Activated CD8-positive, alpha-beta memory T cell treated with anti-CD3 and anti-CD28 coated beads, Interleukin-2, amount 50 U/mL, for 1 hour (primary cell): ENCODE measurements at regions not wholly inside any gene's neighbourhood (a gene's known extent, or its start where the extent isn't known, plus 50 kb on each side); places are given as distances from the start of the nearest gene placed in this dataset.
"Not testable (repeated sequence)": the region's sequence is repeated elsewhere in the genome, so short reads cannot be mapped to it uniquely, and the experiment has no call there.

Source experiments
- DNase-seq: peaks from one replicate; pipeline ENCODE4 v3.0.0-alpha.2; 2020; ENCODE audit errors: extremely low read depth

- DNase-seq = not testable (repeated sequence)
Measured at GRCh38 chr16:29234536-29235275, 171.8 kb downstream of the NPIPB11 start.

DNA sequence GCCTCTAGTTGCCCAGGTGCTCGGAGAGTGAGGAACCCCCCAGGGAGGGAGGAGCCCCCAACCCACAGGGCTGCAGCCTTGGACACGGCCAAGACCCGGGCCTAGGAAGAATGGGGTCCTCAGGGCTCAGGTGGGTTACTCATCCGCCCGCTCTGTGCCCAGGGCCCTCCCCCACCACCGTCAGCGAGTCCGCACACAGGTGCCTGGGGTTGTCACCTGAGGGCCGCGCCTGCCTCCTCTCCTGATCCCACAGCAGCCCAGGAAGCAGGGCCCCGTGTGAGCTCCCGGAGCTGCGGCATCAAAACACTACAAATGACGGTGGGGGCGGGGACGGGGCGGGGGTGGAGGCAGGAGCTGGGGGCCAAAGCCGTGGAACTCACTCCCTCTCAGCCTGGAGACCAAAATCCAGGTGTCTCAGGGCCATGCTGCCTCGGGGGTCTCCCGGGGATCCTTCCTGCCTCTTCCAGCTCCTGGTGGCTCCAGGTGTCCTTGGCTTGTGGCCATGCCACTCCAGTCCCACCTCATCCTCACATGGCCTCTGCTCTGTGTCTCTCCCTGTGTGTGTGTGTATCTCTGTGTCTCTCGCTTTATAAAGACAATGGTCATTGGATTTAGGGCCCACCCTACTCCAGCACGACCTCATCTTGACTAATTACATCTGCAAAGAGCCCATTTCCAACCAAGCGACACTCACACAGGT, 172.7 kb downstream of the NPIPB11 start:
- DNase-seq = not testable (repeated sequence)

DNA sequence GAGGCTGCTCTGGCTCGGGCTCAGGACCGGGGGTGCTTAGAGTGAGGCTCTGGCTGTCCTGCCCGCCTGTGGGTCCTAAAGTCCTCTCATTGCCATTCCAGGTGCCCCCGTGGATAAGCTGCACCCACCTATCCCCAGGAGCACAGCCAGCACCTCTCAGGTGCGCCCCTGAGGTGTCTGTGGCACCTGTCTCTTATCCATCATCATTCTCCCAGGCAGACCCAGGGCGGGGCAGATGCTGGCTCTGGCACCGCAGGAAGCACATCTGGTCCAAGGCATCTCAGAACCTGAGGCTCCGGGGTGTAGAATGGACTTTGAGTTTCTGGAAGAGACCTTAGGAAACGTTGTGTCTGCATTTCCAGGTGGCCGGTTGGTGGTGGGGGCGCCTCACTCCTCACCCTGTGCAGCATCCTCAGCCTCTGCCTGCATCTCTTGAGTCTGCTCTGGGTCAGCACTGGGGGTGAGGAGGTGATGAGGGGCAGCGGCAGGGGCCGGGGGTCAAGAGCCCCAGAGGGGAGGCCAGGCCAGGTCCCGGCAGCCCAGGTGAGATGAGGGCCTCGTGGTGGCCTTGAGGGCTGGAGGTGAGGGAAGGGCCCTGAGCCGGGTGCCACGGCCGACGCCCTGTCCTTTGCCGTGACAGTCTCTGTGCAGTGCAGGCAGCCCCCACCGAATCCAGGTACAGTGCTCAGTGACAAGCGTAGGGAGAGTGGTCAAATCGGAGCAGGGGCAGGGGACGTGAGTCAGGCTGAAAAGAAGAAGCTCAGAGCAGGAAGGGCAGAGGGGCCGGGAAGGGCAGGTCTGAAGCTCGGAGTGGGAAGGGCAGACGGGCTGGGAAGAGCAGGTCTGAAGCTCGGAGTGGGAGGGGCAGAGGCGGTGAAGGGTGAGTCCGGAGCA, 173.5 kb downstream of the NPIPB11 start:
- DNase-seq = no peak

GRCh38 chr16:29232160-29232705, 174.3 kb downstream of the NPIPB11 start:
- not testable (repeated sequence) for DNase-seq

DNA sequence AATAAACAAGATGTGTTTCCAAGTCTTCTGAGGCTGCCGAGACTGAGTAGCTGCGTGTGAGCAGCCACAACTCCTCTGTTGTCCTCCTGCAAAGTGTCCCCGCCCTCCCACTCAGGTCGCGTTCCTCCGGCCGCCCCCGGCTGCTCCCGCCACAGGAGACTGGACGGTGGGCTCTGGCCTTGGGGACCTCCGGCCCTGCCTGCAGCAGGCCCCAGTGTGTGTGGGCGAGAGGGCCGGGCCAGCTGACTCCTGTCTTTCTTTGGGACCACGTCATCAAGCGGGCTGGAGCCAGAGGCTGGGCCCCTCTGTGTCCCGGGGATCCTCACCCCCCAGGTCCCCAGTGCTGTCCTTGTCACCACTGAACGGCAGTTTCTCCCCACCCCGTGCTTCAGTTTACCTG, 175.3 kb downstream of the NPIPB11 start:
- no peak for DNase-seq

DNA sequence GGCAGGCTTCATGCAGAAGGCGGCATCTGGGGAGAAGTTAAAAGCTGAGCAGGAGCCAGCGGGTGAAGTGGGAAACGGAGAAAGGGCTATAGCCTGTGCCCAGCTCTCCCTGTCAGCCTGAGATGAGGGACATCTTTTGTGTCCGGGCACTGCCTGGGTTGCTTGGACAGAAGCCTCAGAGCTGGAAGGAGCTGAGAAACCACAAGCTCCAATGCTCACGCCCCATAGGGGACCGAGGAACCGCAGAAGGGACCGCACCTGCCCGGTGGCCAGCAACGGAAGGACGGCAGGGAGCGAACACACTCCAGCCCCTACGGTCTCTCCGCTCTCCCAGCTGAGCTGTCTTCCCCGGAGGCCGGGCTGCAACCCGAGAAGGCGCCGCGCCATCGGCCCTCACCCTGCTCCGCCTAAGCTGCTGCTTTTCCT, 175.8 kb downstream of the NPIPB11 start:
- DNase-seq = no peak

GRCh38 chr16:29230006-29230668, 176.4 kb downstream of the NPIPB11 start:
- not testable (repeated sequence) for DNase-seq

DNA sequence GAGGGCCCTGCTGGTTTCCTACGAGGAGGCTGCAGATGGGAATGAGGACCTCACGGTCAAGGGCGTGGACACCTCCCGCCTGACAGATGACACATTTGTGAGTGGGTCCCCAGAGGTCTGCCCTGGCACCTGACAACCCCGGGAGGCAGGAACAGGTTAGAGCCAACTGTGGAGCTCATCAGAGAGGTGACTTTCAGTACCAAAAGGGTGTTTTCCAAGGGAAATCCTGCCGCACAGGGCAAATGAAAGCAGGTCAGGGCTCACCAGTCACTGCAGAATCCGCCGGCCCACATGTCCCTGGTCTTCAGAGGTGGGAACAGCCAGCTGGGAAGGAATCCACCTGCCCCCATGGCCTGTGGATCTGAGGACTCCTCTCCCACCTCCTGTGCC, 176.9 kb downstream of the NPIPB11 start:
- not testable (repeated sequence) for DNase-seq

DNA sequence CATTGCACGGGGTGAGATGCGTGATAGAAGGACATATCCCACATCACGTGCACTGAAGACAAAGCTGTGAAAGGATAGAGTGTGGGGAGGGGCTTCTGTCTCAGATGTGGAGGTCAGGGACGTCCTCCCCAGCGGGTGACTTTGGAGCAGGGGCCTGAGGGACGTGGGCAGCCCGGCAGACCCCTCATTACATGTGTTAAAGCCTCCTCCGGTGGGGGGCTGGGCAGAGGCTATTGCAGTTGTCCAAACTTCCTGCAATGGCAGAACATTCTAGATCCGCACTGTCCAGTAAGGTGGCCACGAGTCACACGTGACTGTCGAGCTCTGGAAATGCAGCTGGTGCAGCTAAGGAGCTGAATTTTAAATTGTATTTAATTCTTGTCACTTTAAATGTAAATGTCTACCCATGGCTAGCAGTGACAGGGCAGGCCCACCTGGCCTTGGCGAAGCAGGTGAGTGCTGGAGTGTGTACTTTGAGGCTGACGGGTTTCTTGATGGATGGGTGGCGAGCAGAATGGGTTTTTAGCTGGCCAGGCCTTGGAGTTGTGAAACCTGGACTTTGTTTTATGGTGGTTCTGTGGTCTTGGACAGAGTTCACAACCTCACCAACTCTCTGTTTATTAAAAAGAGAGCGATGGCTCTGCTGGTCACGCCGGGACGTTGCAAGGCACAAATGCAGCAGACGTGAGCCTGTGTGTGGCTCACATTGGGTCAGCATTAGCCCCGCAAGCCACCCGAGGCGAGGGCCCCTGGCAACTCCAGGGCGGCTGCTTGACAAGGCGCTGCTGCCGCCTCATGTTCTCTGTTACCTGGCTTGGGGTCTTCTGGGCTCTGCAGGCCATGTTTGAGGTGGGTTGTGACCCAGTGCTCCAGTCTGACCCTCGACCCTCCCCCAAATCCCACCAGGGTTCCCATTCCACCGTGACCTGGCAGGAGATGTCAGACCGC, 177.6 kb downstream of the NPIPB11 start:
- DNase-seq = not testable (repeated sequence)

DNA sequence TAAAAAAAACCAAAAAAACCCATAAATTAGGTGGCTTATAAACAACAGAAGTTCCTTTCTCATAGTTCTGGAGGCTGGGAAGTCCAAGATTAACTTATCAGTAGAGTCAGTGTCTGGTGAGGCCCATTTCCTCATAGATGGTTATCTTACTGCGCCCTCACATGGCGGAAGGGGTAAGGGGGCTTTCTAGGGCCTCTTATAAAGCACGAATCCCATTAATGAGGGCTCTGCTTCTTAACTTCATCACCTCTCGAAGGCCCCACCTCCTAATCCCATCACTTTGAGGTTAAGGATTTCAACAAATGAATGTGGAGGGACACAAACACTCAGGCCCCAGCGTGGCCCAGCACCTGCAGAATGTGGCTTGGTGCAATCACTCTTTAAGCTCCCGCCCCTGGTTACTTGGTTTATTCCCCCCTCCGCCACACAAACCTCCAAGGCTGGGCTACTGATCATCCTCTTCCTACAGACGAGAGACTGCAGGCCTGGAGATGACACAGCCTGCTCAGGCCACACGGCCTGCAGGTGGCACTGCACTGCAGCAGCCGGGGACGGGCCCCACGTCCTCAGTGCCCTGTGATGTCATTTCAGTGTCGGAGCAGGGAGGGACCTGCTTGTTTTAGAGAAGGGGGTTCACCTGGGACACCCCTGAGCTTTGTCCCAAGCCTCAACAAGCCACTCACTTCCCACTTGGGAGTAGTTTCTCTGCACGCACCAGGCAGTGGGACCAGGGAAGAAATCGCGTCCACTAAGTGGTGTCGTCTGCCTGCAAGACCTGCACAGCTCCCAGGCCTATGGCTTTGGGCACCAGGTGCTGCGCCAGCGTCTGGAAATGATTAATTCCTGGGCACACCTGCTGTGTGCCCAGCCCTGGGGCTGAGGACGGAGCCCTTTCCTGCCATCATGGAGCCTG, 178.5 kb downstream of the NPIPB11 start:
- DNase-seq = not testable (repeated sequence)

DNA sequence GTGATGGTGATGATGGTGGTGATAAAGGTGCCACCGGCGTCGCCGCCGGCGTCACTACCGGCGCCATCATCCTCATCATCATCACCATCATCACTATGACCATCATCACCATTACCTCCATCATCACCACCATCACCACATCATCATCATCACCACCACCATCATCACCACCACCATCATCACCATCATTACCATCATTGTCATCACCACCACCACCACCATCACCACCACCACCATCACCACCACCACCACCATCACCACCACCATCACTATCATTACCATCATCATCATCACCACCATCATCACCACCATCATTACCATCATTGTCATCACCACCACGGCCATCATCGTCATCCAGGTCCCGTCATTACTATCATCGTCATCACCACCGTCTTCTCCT, 179.7 kb downstream of the NPIPB11 start:
- no peak for DNase-seq

- DNase-seq = not testable (repeated sequence)
Measured at GRCh38 chr16:29224675-29225074, 181.8 kb downstream of the NPIPB11 start.

DNA sequence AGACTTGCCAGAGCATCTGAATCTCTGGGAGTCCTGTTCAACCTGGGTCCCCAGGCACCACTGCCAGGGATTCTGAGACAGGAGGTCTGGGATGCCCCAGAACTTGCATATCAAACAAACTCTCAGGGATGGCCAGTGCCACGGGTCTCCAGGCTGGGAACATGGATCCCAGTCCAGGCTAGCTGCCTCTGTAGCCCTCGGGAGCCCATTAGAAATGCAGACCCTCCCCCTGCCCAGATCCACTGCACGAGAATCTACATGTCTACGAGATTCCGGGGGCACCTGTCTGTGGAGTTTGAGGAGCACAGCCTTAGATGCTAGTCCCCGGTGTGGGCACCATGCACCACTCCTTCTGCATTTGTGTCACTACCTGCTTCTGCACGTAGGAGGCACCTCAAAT, 183.9 kb downstream of the NPIPB11 start:
- not testable (repeated sequence) for DNase-seq

DNA sequence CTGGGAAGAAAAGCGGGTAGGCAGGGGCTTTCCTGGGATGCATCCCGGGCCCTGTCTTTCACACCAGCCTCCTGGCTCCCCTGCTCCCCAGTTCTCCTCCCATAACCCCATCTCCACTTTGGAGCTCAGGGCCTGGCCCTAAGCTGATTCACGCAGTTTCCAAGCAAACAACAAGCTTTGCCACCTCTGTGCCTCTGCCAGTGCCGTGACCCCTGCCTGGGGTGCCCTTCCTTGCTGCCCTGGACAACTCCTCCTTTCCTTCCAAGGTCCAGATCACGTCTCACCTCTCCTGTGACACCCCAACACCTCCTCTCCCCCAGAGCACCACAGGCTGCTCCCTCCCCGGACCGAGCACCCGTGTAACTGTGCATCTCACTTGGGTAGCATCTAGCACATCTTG, 184.5 kb downstream of the NPIPB11 start:
- DNase-seq = not testable (repeated sequence)

- not testable (repeated sequence) for DNase-seq
Measured at GRCh38 chr16:29221281-29221955, 185.1 kb downstream of the NPIPB11 start.

DNA sequence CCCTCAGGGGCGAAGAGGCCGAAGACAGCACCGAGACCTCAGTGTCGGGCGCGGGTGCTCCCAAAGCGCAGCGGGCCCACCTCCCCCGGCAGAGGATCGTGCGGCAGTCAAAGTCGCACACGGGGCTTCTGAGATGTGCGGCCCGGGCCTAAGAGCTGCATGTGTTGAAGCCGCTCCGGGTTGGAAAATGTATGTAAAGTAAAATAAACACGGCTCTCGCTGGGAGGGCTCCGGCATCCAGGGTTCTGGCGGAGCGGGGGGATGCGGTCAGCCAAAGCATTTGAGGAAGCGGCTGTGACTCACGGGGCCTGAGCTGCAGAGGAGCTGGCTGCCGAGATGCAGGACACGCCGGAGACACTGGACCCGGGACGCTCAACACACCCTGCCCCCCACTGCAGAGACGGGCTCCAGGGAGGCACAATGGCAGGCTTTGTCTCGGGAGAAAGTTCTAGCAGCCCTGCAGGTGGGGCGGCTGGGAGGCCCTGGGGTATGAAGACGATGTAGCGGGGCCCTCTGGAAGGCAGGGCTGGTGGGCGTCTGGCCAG, 185.8 kb downstream of the NPIPB11 start:
- DNase-seq = not testable (repeated sequence)

DNA sequence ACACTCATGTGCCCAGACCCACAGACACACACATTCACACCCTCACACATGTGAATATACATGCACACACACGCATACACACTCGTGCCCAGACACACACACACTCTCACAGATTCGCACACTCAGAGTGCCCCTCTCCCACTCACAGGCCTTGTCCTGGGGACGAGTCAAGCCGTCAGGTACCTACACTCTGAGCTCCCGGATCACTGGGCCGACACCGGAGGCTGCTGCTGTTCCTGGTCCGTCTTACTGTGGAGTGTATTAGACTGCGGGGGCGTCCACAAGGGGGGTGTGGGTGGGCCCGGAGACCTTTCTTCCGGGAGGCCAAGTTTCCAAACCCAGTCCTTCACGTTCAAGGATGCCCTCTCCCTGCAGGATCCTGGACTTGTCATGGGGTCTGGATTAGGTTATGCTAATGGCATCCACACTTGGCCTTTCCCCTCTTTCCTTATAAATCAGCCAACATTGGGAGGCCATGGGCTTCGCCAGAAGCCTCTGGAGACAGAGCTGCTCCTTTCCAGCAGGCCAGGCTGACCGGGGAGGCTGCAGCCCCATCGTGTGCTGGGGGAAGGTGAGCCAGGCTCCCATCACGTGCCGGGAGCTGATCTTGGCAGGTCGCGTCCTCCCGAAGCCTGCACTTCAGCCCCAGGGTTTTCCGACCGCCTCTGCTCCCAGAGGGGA, 186.4 kb downstream of the NPIPB11 start:
- DNase-seq = not testable (repeated sequence)

GRCh38 chr16:29219562-29219961, 186.9 kb downstream of the NPIPB11 start:
- not testable (repeated sequence) for DNase-seq
